Left forelimb (tissue), 1 donor: ENCODE measurements at regions not wholly inside any gene's neighbourhood (a gene's known extent, or its start where the extent isn't known, plus 50 kb on each side); places are given as distances from the start of the nearest gene placed in this dataset.
"Not testable (repeated sequence)": the region's sequence is repeated elsewhere in the genome, so short reads cannot be mapped to it uniquely, and the experiment has no call there.

Experiments used
- DNase-seq: peaks from one replicate; pipeline ENCODE4 v3.0.0-alpha.2; 2018; ENCODE audit warnings: low spot score

GRCh38 chr15:45948181-45948621 is 313.4 kb downstream of the SQOR start:
- DNase-seq: no peak

GRCh38 chr15:45958924-45959323 is 324.1 kb downstream of the SQOR start:
- no peak for DNase-seq

GRCh38 chr15:45962733-45963132 is 327.9 kb downstream of the SQOR start:
- DNase-seq: no peak

- DNase-seq: no peak
Measured at GRCh38 chr15:45970542-45970941, 335.7 kb downstream of the SQOR start.

- DNase-seq: no peak
Measured at GRCh38 chr15:45980366-45980765, 345.5 kb downstream of the SQOR start.

- no peak for DNase-seq
Measured at GRCh38 chr15:45981625-45982024, 346.8 kb downstream of the SQOR start.

- DNase-seq: no peak
Measured at GRCh38 chr15:45991863-45992262, 357.0 kb downstream of the SQOR start.

- DNase-seq: no peak
Measured at GRCh38 chr15:45993072-45993471, 358.2 kb downstream of the SQOR start.

GRCh38 chr15:45993508-45993907 is 358.7 kb downstream of the SQOR start:
- DNase-seq: no peak

- no peak for DNase-seq
Measured at GRCh38 chr15:45995800-45996199, 361.0 kb downstream of the SQOR start.

- DNase-seq: no peak
Measured at GRCh38 chr15:46014532-46014931, 379.7 kb downstream of the SQOR start.

- DNase-seq: no peak
Measured at GRCh38 chr15:46034755-46035154, 399.9 kb downstream of the SQOR start.

GRCh38 chr15:46039703-46040102 is 404.9 kb downstream of the SQOR start:
- no peak for DNase-seq

- DNase-seq: no peak
Measured at GRCh38 chr15:46041905-46042304, 407.1 kb downstream of the SQOR start.

GRCh38 chr15:46059921-46060594 is 425.2 kb downstream of the SQOR start:
- DNase-seq: no peak

GRCh38 chr15:46061002-46061401 is 426.2 kb downstream of the SQOR start:
- DNase-seq: no peak

GRCh38 chr15:46077220-46077619 is 442.4 kb downstream of the SQOR start:
- no peak for DNase-seq

GRCh38 chr15:46079046-46079445 is 444.2 kb downstream of the SQOR start:
- no peak for DNase-seq

GRCh38 chr15:46080016-46080415 is 445.2 kb downstream of the SQOR start:
- DNase-seq: no peak

GRCh38 chr15:46088486-46089445 is 453.9 kb downstream of the SQOR start:
- DNase-seq: no peak

GRCh38 chr15:46089467-46089935 is 454.7 kb downstream of the SQOR start:
- no peak for DNase-seq

GRCh38 chr15:46091860-46092450 is 457.1 kb downstream of the SQOR start:
- DNase-seq: no peak

GRCh38 chr15:46098006-46098405 is 463.2 kb downstream of the SQOR start:
- DNase-seq: not testable (repeated sequence)
